GM20000 (cell line): ENCODE measurements at regions not wholly inside any gene's neighbourhood (a gene's known extent, or its start where the extent isn't known, plus 50 kb on each side); places are given as distances from the start of the nearest gene placed in this dataset.

ENCODE experiments used
- DNase-seq: peaks from one replicate; pipeline ENCODE4 v3.0.0; 2012; ENCODE audit warnings: low spot score
- CTCF ChIP-seq: IDR thresholded peaks from 2 replicates; pipeline ENCODE4 v1.5.1; 2012; ENCODE audit warnings: mild to moderate bottlenecking, control low read depth; ENCODE audit errors: extremely low read depth, missing control alignments

- no peak for DNase-seq
- no peak for TF ChIP-seq CTCF
These were observed 466.3 kb upstream of the HS3ST1 start for GRCh38 chr4:11894977-11895376.

- DNase-seq: no peak
- TF ChIP-seq CTCF: no peak
These were observed 465.5 kb upstream of the HS3ST1 start for GRCh38 chr4:11894221-11894620.

- DNase-seq: no peak
- no peak for TF ChIP-seq CTCF
These were observed 460.4 kb upstream of the HS3ST1 start for GRCh38 chr4:11889099-11889498.

GRCh38 chr4:11881947-11882346 is 453.3 kb upstream of the HS3ST1 start:
- no peak for DNase-seq
- no peak for TF ChIP-seq CTCF

GRCh38 chr4:11881364-11881763 is 452.7 kb upstream of the HS3ST1 start:
- no peak for TF ChIP-seq CTCF
- no peak for DNase-seq

GRCh38 chr4:11878241-11878640 is 449.5 kb upstream of the HS3ST1 start:
- no peak for DNase-seq
- TF ChIP-seq CTCF: no peak

- DNase-seq: no peak
- TF ChIP-seq CTCF: no peak
These were observed 447.4 kb upstream of the HS3ST1 start for GRCh38 chr4:11876104-11876503.
